B cell (primary cell): ENCODE measurements at regions not wholly inside any gene's neighbourhood (a gene's known extent, or its start where the extent isn't known, plus 50 kb on each side); places are given as distances from the start of the nearest gene placed in this dataset.

ENCODE experiments used
- ATAC-seq: fragments of 200-7000 bp; cut with Tn5 transposase; one replicate; pipeline ENCODE4 v1.10.0; 2021; ENCODE audit warnings: low read depth, mild to moderate bottlenecking, moderate number of reproducible peaks, moderate library complexity
- CTCF ChIA-PET: fragments of 350-600 bp; sonication (Branson Sonifier 250); formaldehyde crosslinking; loops from one replicate; lab custom pipeline; 2021; ENCODE audit warnings: antibody characterized with exemption, inconsistent platforms; lab: Charles Lee
- POLR2A ChIA-PET: fragments of 350-600 bp; sonication (Branson Sonifier 250); formaldehyde crosslinking; loops from one replicate; lab custom pipeline; 2021; ENCODE audit warnings: antibody characterized with exemption; lab: Charles Lee
- DNase-seq: peaks from one replicate; pipeline ENCODE4 v3.0.0; 2013
- H2AFZ ChIP-seq: 2 replicates; pipeline ENCODE4 v1.6.1; 2012; ENCODE audit warnings: mild to moderate bottlenecking, low read depth, low read length; ENCODE audit not compliant: insufficient read depth, poor library complexity, severe bottlenecking
- H3K27ac ChIP-seq, 2 donors: 1 replicate in 1 of 2; 2 replicates in 1 of 2; pipeline ENCODE4 v1.5.1; 2012 to 2013; ENCODE audit warnings: low read length in 2 of 2, mild to moderate bottlenecking in 2 of 2, moderate library complexity in 1 of 2
- H3K27me3 ChIP-seq, 4 experiments: fragments of 200-600 bp in 1 of 4; sonication (generic) in 1 of 4; replicated peaks in 1 of 4; 1 replicate in 2 of 4; 2 replicates in 2 of 4; pipeline versions ENCODE4 v1.6.1 to v1.7.0; 2013 to 2016; ENCODE audit warnings: low read length in 3 of 4, mild to moderate bottlenecking in 2 of 4, mixed read lengths in 1 of 4, moderate library complexity in 1 of 4; ENCODE audit not compliant: insufficient read depth in 4 of 4, control insufficient read depth in 3 of 4; ENCODE audit errors: control extremely low read depth in 1 of 4
- H3K36me3 ChIP-seq, 2 experiments: replicated peaks in 1 of 2; 1 replicate in 1 of 2; 2 replicates in 1 of 2; pipeline versions ENCODE4 v1.6.1 to v1.7.1; 2013; ENCODE audit warnings: low read length in 1 of 2; ENCODE audit not compliant: insufficient read depth in 2 of 2, control insufficient read depth in 1 of 2; ENCODE audit errors: control extremely low read depth in 1 of 2, extremely low read depth in 1 of 2
- H3K4me1 ChIP-seq, 2 donors: fragments of 200-600 bp in 1 of 2; sonication (generic) in 1 of 2; 1 replicate in 1 of 2; 2 replicates in 1 of 2; pipeline versions ENCODE4 v1.5.1 to v1.6.1; 2013 to 2017; ENCODE audit warnings: low read length in 2 of 2; ENCODE audit not compliant: control insufficient read depth in 2 of 2, insufficient read depth in 2 of 2
- H3K4me2 ChIP-seq: replicated peaks from 2 replicates; pipeline ENCODE3; 2012; ENCODE audit warnings: mild to moderate bottlenecking, low read depth, low read length; ENCODE audit not compliant: poor library complexity, severe bottlenecking
- H3K4me3 ChIP-seq, 5 experiments: fragments of 200-600 bp in 1 of 5; sonication (generic) in 1 of 5; 1 replicate in 3 of 5; 2 replicates in 2 of 5; pipeline versions ENCODE4 v1.5.1 to v1.7.0; 2011 to 2016; ENCODE audit warnings: low read length in 4 of 5, mild to moderate bottlenecking in 4 of 5, low read depth in 2 of 5, control low read depth in 1 of 5, moderate library complexity in 1 of 5; ENCODE audit not compliant: insufficient read depth in 1 of 5; ENCODE audit errors: control extremely low read depth in 1 of 5, extremely low read depth in 1 of 5
- H3K79me2 ChIP-seq: fragments of 200-600 bp; sonication (generic); one replicate; pipeline ENCODE4 v1.6.0; 2016; ENCODE audit warnings: low read length; ENCODE audit not compliant: control insufficient read depth, insufficient read depth
- H3K9ac ChIP-seq: fragments of 200-600 bp; sonication (generic); 2 replicates; pipeline ENCODE4 v1.6.1; 2017; ENCODE audit warnings: mild to moderate bottlenecking, low read length, moderate library complexity
- H3K9me3 ChIP-seq, 3 donors: one replicate each; pipeline versions ENCODE4 v1.6.1 to v1.7.1; 2013; ENCODE audit warnings: low read length in 2 of 3; ENCODE audit not compliant: control insufficient read depth in 2 of 3, insufficient read depth in 1 of 3; ENCODE audit errors: control extremely low read depth in 1 of 3
- H4K20me1 ChIP-seq: 2 replicates; pipeline ENCODE4 v1.6.0; 2012; ENCODE audit warnings: mild to moderate bottlenecking, low read length; ENCODE audit not compliant: insufficient read depth, control insufficient read depth, poor library complexity, severe bottlenecking
- H3K27ac Mint-ChIP-seq: one replicate; pipeline ENCODE4 v1.8.0; 2021; ENCODE audit warnings: mixed read lengths
- H3K27me3 Mint-ChIP-seq: one replicate; pipeline ENCODE4 v1.8.0; 2021; ENCODE audit warnings: mixed read lengths
- H3K4me1 Mint-ChIP-seq: one replicate; pipeline ENCODE4 v1.8.0; 2021; ENCODE audit warnings: mixed read lengths
- H3K4me3 Mint-ChIP-seq: one replicate; pipeline ENCODE4 v1.8.0; 2021; ENCODE audit warnings: mixed read lengths
- H3K9me3 Mint-ChIP-seq: one replicate; pipeline ENCODE4 v1.8.0; 2022; ENCODE audit warnings: mixed read lengths; ENCODE audit not compliant: insufficient read depth
- EZH2 ChIP-seq: IDR thresholded peaks from 2 replicates; pipeline ENCODE4 v1.6.1; 2012; ENCODE audit warnings: borderline replicate concordance, low read depth, mild to moderate bottlenecking, moderate library complexity, low read length; ENCODE audit not compliant: insufficient read depth, poor library complexity, severe bottlenecking
- WGBS: methylation state at CpG from one replicate; pipeline ENCODE4 v1.1.5; 2013; ENCODE audit warnings: missing lambda C conversion rate; ENCODE audit not compliant: insufficient coverage; 5-methylcytosine and 5-hydroxymethylcytosine counted together
- intact Hi-C: fragments of 100-400 bp; cut with micrococcal nuclease; formaldehyde crosslinking; loops from one replicate; pipeline ENCODE4 v1.10.0; 2022
- TF ChIP-seq, protein P1 (sequence below): fragments of 200-600 bp; IDR thresholded peaks from one replicate; pipeline ENCODE4 v1.8.0; 2022; ENCODE audit warnings: antibody characterized with exemption, mild to moderate bottlenecking

DNA sequence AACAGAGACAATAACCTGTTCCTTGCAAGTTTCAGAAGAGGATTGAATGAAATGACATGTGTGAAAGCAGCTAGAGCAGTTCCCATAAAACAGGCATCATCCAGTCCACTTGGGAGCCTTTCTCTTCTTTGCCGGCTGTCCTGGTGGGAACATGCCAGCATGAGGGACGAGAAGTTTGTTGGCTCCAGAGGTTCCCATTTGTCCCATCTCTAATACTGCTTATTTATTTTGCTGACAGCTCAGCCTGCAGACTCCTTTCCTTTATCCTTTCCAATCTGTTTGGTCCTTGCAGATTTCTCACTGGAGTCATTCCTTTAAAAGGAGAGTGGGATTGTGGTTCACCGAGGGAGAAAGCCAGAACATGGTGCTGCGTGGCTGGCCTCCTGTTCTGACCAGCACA, 321.5 kb upstream of the CLINT1 start:
- peaks cover 4% of the 10 kb centered on the region for H3K4me1 Mint-ChIP-seq
- intact Hi-C loops: no loop called here

DNA sequence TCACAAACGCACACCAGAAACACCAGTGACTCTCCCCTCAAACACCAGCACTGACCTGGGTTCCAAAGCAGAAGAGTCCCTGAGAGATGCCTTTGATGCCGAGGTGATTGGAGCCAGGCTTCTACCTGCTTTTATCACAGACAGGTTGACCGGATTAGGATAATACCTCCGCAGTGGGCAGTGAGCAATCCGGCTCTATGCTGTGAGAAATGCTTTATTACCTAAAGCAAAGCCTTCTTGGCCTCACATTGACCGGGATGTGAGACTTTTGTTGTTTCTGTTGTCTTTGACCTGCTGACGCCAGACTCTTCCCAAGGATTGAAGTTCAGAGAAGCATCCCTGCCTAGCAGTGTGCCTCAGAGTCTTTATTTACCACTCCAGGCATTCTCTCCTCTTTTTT, 320.3 kb upstream of the CLINT1 start:
- TF ChIP-seq, protein P1, sequence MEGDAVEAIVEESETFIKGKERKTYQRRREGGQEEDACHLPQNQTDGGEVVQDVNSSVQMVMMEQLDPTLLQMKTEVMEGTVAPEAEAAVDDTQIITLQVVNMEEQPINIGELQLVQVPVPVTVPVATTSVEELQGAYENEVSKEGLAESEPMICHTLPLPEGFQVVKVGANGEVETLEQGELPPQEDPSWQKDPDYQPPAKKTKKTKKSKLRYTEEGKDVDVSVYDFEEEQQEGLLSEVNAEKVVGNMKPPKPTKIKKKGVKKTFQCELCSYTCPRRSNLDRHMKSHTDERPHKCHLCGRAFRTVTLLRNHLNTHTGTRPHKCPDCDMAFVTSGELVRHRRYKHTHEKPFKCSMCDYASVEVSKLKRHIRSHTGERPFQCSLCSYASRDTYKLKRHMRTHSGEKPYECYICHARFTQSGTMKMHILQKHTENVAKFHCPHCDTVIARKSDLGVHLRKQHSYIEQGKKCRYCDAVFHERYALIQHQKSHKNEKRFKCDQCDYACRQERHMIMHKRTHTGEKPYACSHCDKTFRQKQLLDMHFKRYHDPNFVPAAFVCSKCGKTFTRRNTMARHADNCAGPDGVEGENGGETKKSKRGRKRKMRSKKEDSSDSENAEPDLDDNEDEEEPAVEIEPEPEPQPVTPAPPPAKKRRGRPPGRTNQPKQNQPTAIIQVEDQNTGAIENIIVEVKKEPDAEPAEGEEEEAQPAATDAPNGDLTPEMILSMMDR: no peak
- no peak for TF ChIP-seq EZH2
- DNase-seq: no peak
- Histone ChIP-seq H3K4me1 (peaks cover 7 to 16% of the 10 kb centered on the region in 2 donors), H3K27ac (no peak overlapping the region), H3K4me2 (no peak overlapping the region), H3K79me2 (no peaks in the 10 kb centered on the region), H3K27me3 (no peaks in the 10 kb centered on the region), H3K4me3 (no peak overlapping the region), H4K20me1 (no peaks in the 10 kb centered on the region), H3K9ac (no peak overlapping the region), H3K9me3 (no peaks in the 10 kb centered on the region), H2AFZ (no peak overlapping the region), H3K36me3 (no peaks in the 10 kb centered on the region)
- no peak overlapping the region for H3K27ac Mint-ChIP-seq
- CTCF ChIA-PET: interaction anchor here (12.1 kb wide), 1 partner anchor 928 kb away, joined by 238 read pairs; no protein-coding TSS in a partner anchor
- POLR2A ChIA-PET: no interaction called here
- H3K27me3 Mint-ChIP-seq: no peaks in the 10 kb centered on the region
- WGBS: 100% methylated on average over 6 of the region's 7 CpGs
- intact Hi-C loops: loop anchor here (10.0 kb wide), 1 partner anchor 696 kb away; no protein-coding TSS in a partner anchor
- H3K4me3 Mint-ChIP-seq: no peak overlapping the region
- no peak for ATAC-seq
- peaks cover 12% of the 10 kb centered on the region for H3K4me1 Mint-ChIP-seq
- no peaks in the 10 kb centered on the region for H3K9me3 Mint-ChIP-seq

More for the DNA sequence above, 321.5 kb upstream of the CLINT1 start:
- no peaks in the 10 kb centered on the region for H3K9me3 Mint-ChIP-seq
- CTCF ChIA-PET: interaction anchor here (1.1 kb wide), 1 partner anchor 105 kb away, joined by 3 read pairs; no protein-coding TSS in a partner anchor
- Histone ChIP-seq H3K36me3 (no peaks in the 10 kb centered on the region), H3K27me3 (no peaks in the 10 kb centered on the region), H2AFZ (no peak overlapping the region), H3K79me2 (no peaks in the 10 kb centered on the region), H3K9ac (no peak overlapping the region), H4K20me1 (no peaks in the 10 kb centered on the region), H3K4me2 (no peak overlapping the region), H3K9me3 (no peaks in the 10 kb centered on the region), H3K4me3 (no peak overlapping the region), H3K4me1 (peaks cover 1 to 8% of the 10 kb centered on the region in 2 donors), H3K27ac (no peak overlapping the region)
- DNase-seq (no peak), ATAC-seq (no peak)
- no peak overlapping the region for H3K27ac Mint-ChIP-seq
- POLR2A ChIA-PET: no interaction called here
- no peak for TF ChIP-seq EZH2
- TF ChIP-seq, protein P1: no peak
- 100% methylated on average over 3 of the region's 4 CpGs for WGBS
- no peaks in the 10 kb centered on the region for H3K27me3 Mint-ChIP-seq
- no peak overlapping the region for H3K4me3 Mint-ChIP-seq
